HepG2 (cell line): ENCODE measurements at regions not wholly inside any gene's neighbourhood (a gene's known extent, or its start where the extent isn't known, plus 50 kb on each side); places are given as distances from the start of the nearest gene placed in this dataset.

Experiments
- ATAC-seq: fragments of 200-7000 bp; cut with Tn5 transposase; 3 replicates; pipeline ENCODE4 v1.9.1; 2020; ENCODE audit warnings: mild to moderate bottlenecking, moderate library complexity
- BruUV-seq: library from RNA; stranded (reverse); fragments of 400-500 nt; replicated peaks from 2 replicates; lab custom pipeline; 2021; lab: Mats Ljungman, UMichigan
- CTCF ChIA-PET: fragments of 300-600 bp; formaldehyde crosslinking; extraction: SDS; loops from one replicate; lab custom pipeline; 2021; ENCODE audit warnings: low total read pairs, inconsistent platforms, low intra/inter-chr PET ratio; lab: Yijun Ruan, JAX
- POLR2A ChIA-PET: fragments of 350-600 bp; sonication (Branson Sonifier 250); formaldehyde crosslinking; loops from one replicate; lab custom pipeline; 2020; ENCODE audit warnings: antibody characterized with exemption, inconsistent platforms; lab: Yijun Ruan, JAX
- DNase-seq: peaks from one replicate; pipeline ENCODE4 v3.0.0-alpha.2; 2015; ENCODE audit warnings: low spot score
- FAIRE-seq: peaks from 3 replicates; lab custom pipeline; 2011; peaks lifted over from hg19 to GRCh38; lab: Jason Lieb, UNC
- H2AFZ ChIP-seq: one replicate; pipeline ENCODE4 v1.6.1; 2011; ENCODE audit warnings: low read length, inconsistent platforms
- H3K27ac ChIP-seq: fragments of 300-600 bp; 3 replicates; pipeline ENCODE4 v1.8.0; 2011; ENCODE audit warnings: mixed run types, mild to moderate bottlenecking, mixed read lengths, low read length, inconsistent platforms; ENCODE audit not compliant: insufficient read depth; ENCODE audit errors: extremely low read length
- H3K27me3 ChIP-seq, 2 experiments: fragments of 200-600 bp in 1 of 2; 2 replicates in 1 of 2; 3 replicates in 1 of 2; pipeline versions ENCODE4 v1.6.0 to v1.8.0; 2011; ENCODE audit warnings: low read length in 2 of 2, mild to moderate bottlenecking in 2 of 2, moderate library complexity in 2 of 2, inconsistent platforms in 1 of 2; ENCODE audit not compliant: insufficient read depth in 2 of 2, control insufficient read depth in 1 of 2
- H3K36me3 ChIP-seq, 2 experiments: fragments of 200-600 bp in 1 of 2; replicated peaks in 1 of 2; 2 replicates in 1 of 2; 3 replicates in 1 of 2; pipeline versions ENCODE4 v1.5.1 to v1.8.0; 2011; ENCODE audit warnings: low read length in 2 of 2, inconsistent platforms in 1 of 2; ENCODE audit not compliant: insufficient read depth in 2 of 2, control insufficient read depth in 1 of 2
- H3K4me1 ChIP-seq: 2 replicates; pipeline ENCODE4 v1.5.1; 2012; ENCODE audit warnings: low read length, inconsistent platforms; ENCODE audit not compliant: insufficient read depth
- H3K4me2 ChIP-seq: 2 replicates; pipeline ENCODE4 v1.6.0; 2011; ENCODE audit warnings: low read depth, low read length, inconsistent platforms
- H3K4me3 ChIP-seq, 3 experiments: fragments of 200-600 bp in 1 of 3; sonication (generic), shearing (Covaris generic) in 1 of 3; replicated peaks in 1 of 3; 2 replicates each; pipeline ENCODE4 v1.5.1; 2011 to 2016; ENCODE audit warnings: low read length in 3 of 3, inconsistent platforms in 2 of 3, low read depth in 2 of 3, mild to moderate bottlenecking in 2 of 3, control low read depth in 1 of 3, mixed read lengths in 1 of 3; ENCODE audit not compliant: insufficient read depth in 1 of 3
- H3K79me2 ChIP-seq: one replicate; pipeline ENCODE4 v1.6.1; 2011; ENCODE audit warnings: low read length, inconsistent platforms; ENCODE audit not compliant: insufficient read depth
- H3K9ac ChIP-seq: 2 replicates; pipeline ENCODE4 v1.6.0; 2011; ENCODE audit warnings: mild to moderate bottlenecking, low read depth, low read length, inconsistent platforms; ENCODE audit not compliant: insufficient read depth
- H3K9me3 ChIP-seq: 2 replicates; pipeline ENCODE4 v1.5.1; 2012; ENCODE audit warnings: mild to moderate bottlenecking, low read length
- H4K20me1 ChIP-seq: 2 replicates; pipeline ENCODE4 v1.6.0; 2011; ENCODE audit warnings: inconsistent platforms, mild to moderate bottlenecking, low read length, moderate library complexity; ENCODE audit not compliant: insufficient read depth
- BCL6 ChIP-seq: IDR thresholded peaks from 2 replicates; pipeline ENCODE4 v1.6.1; 2016; ENCODE audit warnings: missing genetic modification reagents, missing compliant biosample characterization
- FOXM1 ChIP-seq: sonication (generic); formaldehyde crosslinking; IDR thresholded peaks from 2 replicates; pipeline ENCODE4 v1.5.0; 2020; ENCODE audit warnings: missing genetic modification reagents
- HHEX ChIP-seq: IDR thresholded peaks from 2 replicates; pipeline ENCODE4 v1.6.1; 2016; ENCODE audit warnings: control low read depth
- NFRKB ChIP-seq: fragments of 450-650 bp; IDR thresholded peaks from 2 replicates; pipeline ENCODE4 v1.6.1; 2017
- RAD51 ChIP-seq: fragments of 450-650 bp; IDR thresholded peaks from 2 replicates; pipeline ENCODE4 v1.6.1; 2016; ENCODE audit warnings: borderline replicate concordance
- RFX1 ChIP-seq: fragments of 450-650 bp; IDR thresholded peaks from 2 replicates; pipeline ENCODE4 v1.6.1; 2017
- ZNF205 ChIP-seq: IDR thresholded peaks from 2 replicates; pipeline ENCODE4 v1.6.1; 2018; ENCODE audit warnings: missing biosample characterization, missing genetic modification reagents
- ZNF776 ChIP-seq: sonication (generic); formaldehyde crosslinking; IDR thresholded peaks from 2 replicates; pipeline ENCODE4 v1.4.0; 2020; ENCODE audit warnings: mild to moderate bottlenecking, missing genetic modification reagents
- ZNF839 ChIP-seq: sonication (generic); formaldehyde crosslinking; IDR thresholded peaks from 2 replicates; pipeline ENCODE4 v1.4.0; 2020; ENCODE audit warnings: missing genetic modification reagents, mild to moderate bottlenecking, borderline replicate concordance
- ZSCAN29 ChIP-seq: sonication (generic); formaldehyde crosslinking; conservative IDR thresholded peaks from 2 replicates; pipeline ENCODE4 v1.4.0; 2020; ENCODE audit warnings: mild to moderate bottlenecking, missing genetic modification reagents
- WGBS: methylation state at CpG from one replicate; pipeline ENCODE4 v1.1.6; 2017; ENCODE audit warnings: low lambda C conversion rate; 5-methylcytosine and 5-hydroxymethylcytosine counted together
- in situ Hi-C: cut with HindIII; loops from 2 replicates; pipeline ENCODE4 v1.10.0; 2017; ENCODE audit warnings: low pct_unique_long_range_greater_than_20kb; ENCODE audit not compliant: extremely low pct_ligation_motif_present
- intact Hi-C: fragments of 100-400 bp; cut with micrococcal nuclease; formaldehyde crosslinking; loops from one replicate; pipeline ENCODE4 v1.10.0; 2022; ENCODE audit not compliant: unreplicated experiment
- TF ChIP-seq, protein P1 (sequence below): sonication (generic); formaldehyde crosslinking; IDR thresholded peaks from 2 replicates; pipeline ENCODE4 v1.4.0; 2020; ENCODE audit warnings: mild to moderate bottlenecking, missing genetic modification reagents
- TF ChIP-seq, protein P2 (sequence below): sonication (generic); formaldehyde crosslinking; conservative IDR thresholded peaks from 2 replicates; pipeline ENCODE4 v1.8.0; 2022; ENCODE audit warnings: mild to moderate bottlenecking, moderate library complexity, missing genetic modification reagents
- TF ChIP-seq, protein P3 (sequence below): sonication (generic); formaldehyde crosslinking; conservative IDR thresholded peaks from 2 replicates; pipeline ENCODE4 v1.4.0; 2020; ENCODE audit warnings: missing genetic modification reagents
- TF ChIP-seq, protein P4 (sequence below): IDR thresholded peaks from 2 replicates; pipeline ENCODE4 v1.6.1; 2012; ENCODE audit warnings: low read length, improper control_type of control experiment

DNA sequence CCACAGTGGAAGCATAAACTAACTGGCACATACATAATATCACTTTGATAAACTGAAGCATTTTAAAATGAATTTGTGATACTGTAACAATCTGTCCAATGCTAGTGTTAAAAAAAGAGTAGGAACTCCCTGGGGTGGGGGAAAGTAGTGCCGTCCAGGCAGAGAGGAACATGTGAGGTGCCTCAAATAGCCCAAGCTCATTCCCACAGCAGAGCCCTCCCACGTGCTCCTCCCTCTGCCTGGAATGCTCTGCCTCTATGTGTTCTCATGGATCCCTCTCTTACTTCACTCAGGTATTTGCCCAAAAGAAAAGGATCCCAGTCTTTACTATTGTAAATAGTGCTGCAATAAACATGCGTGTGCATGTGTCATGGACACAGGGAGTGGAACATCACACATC, 188.1 kb downstream of the NHLRC3 start (continued):
- TF ChIP-seq, protein P1, sequence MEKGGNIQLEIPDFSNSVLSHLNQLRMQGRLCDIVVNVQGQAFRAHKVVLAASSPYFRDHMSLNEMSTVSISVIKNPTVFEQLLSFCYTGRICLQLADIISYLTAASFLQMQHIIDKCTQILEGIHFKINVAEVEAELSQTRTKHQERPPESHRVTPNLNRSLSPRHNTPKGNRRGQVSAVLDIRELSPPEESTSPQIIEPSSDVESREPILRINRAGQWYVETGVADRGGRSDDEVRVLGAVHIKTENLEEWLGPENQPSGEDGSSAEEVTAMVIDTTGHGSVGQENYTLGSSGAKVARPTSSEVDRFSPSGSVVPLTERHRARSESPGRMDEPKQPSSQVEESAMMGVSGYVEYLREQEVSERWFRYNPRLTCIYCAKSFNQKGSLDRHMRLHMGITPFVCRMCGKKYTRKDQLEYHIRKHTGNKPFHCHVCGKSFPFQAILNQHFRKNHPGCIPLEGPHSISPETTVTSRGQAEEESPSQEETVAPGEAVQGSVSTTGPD: no peak
- TF ChIP-seq RAD51 (no peak), RFX1 (no peak), HHEX (CRISPR knock-in tag) (no peak), ZNF776 (CRISPR knock-in tag) (no peak), NFRKB (no peak), ZNF205 (CRISPR knock-in tag) (no peak)
- TF ChIP-seq, protein P2, sequence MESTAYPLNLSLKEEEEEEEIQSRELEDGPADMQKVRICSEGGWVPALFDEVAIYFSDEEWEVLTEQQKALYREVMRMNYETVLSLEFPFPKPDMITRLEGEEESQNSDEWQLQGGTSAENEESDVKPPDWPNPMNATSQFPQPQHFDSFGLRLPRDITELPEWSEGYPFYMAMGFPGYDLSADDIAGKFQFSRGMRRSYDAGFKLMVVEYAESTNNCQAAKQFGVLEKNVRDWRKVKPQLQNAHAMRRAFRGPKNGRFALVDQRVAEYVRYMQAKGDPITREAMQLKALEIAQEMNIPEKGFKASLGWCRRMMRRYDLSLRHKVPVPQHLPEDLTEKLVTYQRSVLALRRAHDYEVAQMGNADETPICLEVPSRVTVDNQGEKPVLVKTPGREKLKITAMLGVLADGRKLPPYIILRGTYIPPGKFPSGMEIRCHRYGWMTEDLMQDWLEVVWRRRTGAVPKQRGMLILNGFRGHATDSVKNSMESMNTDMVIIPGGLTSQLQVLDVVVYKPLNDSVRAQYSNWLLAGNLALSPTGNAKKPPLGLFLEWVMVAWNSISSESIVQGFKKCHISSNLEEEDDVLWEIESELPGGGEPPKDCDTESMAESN: no peak

DNA sequence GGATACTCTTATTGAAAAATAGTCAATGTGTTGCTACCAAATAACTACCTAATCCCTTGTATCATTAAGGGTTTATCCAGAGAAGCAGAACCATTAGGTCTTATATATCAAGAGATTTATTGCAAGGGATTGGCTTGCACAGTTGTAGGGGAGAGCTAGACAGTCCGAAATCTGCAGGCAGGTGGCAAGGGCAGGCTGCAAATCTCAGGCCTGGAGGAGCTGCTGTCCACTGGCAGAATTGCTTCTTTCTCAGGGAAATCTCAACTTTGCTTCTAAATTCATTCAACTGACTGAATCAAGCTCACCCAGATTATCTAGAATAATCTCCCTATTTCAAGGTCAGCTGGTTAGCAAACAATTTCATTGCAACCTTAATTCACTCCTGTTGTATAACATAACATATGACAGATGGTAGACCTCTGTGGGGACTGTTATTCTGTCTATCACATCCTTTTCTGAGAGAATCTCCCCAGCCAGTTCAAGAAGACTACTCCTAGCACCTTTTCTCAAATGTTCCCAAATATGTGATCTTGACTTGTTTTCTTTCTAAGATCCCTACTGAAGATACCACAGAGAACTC, 194.2 kb downstream of the NHLRC3 start:
- Histone ChIP-seq H3K27ac (no peak overlapping the region), H4K20me1 (no peaks in the 10 kb centered on the region), H3K4me1 (no peaks in the 10 kb centered on the region), H3K79me2 (no peaks in the 10 kb centered on the region), H3K36me3 (no peaks in the 10 kb centered on the region), H2AFZ (no peak overlapping the region), H3K4me2 (no peak overlapping the region), H3K4me3 (no peak overlapping the region), H3K9me3 (no peaks in the 10 kb centered on the region), H3K27me3 (peaks cover 0 to 2% of the 10 kb centered on the region in 2 experiments; a peak in 1 of 5 replicates), H3K9ac (no peak overlapping the region)
- ATAC-seq: no peak
- CTCF ChIA-PET: no interaction called here
- 0% methylated on average over 1 of the region's 1 CpG for WGBS
- BruUV-seq: no TSS peak
- in situ Hi-C loops: no loop called here
- POLR2A ChIA-PET: no interaction called here
- intact Hi-C loops: no loop called here
- DNase-seq: no peak
- FAIRE-seq: no peak
- TF ChIP-seq ZNF839 (CRISPR knock-in tag): no peak
- TF ChIP-seq, protein P3, sequence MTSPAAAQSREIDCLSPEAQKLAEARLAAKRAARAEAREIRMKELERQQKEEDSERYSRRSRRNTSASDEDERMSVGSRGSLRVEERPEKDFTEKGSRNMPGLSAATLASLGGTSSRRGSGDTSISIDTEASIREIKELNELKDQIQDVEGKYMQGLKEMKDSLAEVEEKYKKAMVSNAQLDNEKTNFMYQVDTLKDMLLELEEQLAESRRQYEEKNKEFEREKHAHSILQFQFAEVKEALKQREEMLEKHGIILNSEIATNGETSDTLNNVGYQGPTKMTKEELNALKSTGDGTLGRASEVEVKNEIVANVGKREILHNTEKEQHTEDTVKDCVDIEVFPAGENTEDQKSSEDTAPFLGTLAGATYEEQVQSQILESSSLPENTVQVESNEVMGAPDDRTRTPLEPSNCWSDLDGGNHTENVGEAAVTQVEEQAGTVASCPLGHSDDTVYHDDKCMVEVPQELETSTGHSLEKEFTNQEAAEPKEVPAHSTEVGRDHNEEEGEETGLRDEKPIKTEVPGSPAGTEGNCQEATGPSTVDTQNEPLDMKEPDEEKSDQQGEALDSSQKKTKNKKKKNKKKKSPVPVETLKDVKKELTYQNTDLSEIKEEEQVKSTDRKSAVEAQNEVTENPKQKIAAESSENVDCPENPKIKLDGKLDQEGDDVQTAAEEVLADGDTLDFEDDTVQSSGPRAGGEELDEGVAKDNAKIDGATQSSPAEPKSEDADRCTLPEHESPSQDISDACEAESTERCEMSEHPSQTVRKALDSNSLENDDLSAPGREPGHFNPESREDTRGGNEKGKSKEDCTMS: no peak
- no peak for TF ChIP-seq BCL6 (CRISPR knock-in tag)
- TF ChIP-seq FOXM1 (CRISPR knock-in tag): no peak
- TF ChIP-seq, protein P4, sequence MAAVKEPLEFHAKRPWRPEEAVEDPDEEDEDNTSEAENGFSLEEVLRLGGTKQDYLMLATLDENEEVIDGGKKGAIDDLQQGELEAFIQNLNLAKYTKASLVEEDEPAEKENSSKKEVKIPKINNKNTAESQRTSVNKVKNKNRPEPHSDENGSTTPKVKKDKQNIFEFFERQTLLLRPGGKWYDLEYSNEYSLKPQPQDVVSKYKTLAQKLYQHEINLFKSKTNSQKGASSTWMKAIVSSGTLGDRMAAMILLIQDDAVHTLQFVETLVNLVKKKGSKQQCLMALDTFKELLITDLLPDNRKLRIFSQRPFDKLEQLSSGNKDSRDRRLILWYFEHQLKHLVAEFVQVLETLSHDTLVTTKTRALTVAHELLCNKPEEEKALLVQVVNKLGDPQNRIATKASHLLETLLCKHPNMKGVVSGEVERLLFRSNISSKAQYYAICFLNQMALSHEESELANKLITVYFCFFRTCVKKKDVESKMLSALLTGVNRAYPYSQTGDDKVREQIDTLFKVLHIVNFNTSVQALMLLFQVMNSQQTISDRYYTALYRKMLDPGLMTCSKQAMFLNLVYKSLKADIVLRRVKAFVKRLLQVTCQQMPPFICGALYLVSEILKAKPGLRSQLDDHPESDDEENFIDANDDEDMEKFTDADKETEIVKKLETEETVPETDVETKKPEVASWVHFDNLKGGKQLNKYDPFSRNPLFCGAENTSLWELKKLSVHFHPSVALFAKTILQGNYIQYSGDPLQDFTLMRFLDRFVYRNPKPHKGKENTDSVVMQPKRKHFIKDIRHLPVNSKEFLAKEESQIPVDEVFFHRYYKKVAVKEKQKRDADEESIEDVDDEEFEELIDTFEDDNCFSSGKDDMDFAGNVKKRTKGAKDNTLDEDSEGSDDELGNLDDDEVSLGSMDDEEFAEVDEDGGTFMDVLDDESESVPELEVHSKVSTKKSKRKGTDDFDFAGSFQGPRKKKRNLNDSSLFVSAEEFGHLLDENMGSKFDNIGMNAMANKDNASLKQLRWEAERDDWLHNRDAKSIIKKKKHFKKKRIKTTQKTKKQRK: no peak
- no peak for TF ChIP-seq ZSCAN29 (CRISPR knock-in tag)
